Skeletal muscle tissue (tissue), 3 donors: ENCODE measurements at regions not wholly inside any gene's neighbourhood (a gene's known extent, or its start where the extent isn't known, plus 50 kb on each side); places are given as distances from the start of the nearest gene placed in this dataset.
"Not testable (repeated sequence)": the region's sequence is repeated elsewhere in the genome, so short reads cannot be mapped to it uniquely, and the experiment has no call there.

Experiments used
- H3K27ac ChIP-seq: one replicate; pipeline ENCODE4 v1.7.0; 2013; ENCODE audit warnings: mild to moderate bottlenecking, low read depth, low read length, inconsistent platforms
- H3K27me3 ChIP-seq, 3 donors: one replicate each; pipeline ENCODE4 v1.7.0; 2013; ENCODE audit warnings: low read length in 3 of 3; ENCODE audit not compliant: control insufficient read depth in 3 of 3, insufficient read depth in 3 of 3
- H3K36me3 ChIP-seq, 3 donors: one replicate each; pipeline ENCODE4 v1.7.0; 2013; ENCODE audit warnings: low read length in 3 of 3; ENCODE audit not compliant: control insufficient read depth in 3 of 3, insufficient read depth in 3 of 3
- H3K4me1 ChIP-seq, 3 donors: one replicate each; pipeline ENCODE4 v1.7.0; 2013; ENCODE audit warnings: low read length in 3 of 3, mild to moderate bottlenecking in 3 of 3; ENCODE audit not compliant: control insufficient read depth in 3 of 3, insufficient read depth in 3 of 3
- H3K4me3 ChIP-seq, 3 donors: one replicate each; pipeline ENCODE4 v1.7.0; 2013; ENCODE audit warnings: low read length in 3 of 3
- H3K9ac ChIP-seq, 3 donors: one replicate each; pipeline ENCODE4 v1.7.0; 2013; ENCODE audit warnings: low read length in 3 of 3, mild to moderate bottlenecking in 3 of 3, moderate library complexity in 2 of 3, low read depth in 1 of 3
- H3K9me3 ChIP-seq, 3 donors: one replicate each; pipeline ENCODE4 v1.7.0; 2013; ENCODE audit warnings: low read length in 3 of 3; ENCODE audit not compliant: control insufficient read depth in 3 of 3
- donor health status: Osteomylitis.

DNA sequence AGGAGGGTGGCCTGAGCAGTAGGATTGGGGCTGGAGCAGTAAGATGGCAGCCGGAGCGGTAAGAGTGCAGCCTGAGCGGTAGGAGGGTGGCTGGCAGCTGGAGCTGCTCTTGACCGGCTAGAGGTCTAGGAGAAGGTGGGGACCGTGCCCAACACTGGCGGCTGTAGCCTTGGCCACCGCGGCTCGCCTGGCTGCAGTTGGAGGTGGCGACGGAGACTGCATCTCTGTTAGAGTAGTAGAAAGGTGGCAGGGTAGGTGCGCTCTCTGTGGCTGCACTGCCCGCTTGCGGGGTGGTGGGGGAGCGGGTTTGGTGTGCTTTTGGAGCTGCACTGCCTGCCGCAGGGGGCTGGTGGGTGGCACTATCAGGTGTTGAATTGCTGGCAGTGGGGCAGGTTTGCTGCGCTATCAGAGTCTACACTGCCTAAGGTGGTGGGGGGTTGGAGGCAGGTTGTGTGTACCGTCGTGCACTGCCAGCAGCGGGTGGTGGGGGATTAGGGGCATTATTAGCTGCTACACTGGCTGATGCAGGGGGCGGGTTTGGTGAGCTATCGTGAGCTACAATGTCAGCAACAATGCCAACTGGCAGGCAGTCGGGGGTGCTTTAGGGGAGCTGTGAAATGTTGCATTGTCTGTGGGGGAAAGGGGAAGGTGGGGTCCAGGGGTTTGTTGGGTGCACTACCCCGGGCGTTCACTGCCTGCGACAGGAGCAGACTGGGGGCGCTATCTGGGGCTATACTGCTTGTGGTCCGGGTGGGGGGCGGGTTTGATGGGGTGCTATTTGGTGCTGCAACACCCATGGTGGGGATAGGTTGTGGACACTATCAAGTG is 4461.3 kb upstream of the OR11H1 start:
- Histone ChIP-seq H3K4me3 (no peak overlapping the region), H3K4me1 (no peaks in the 10 kb centered on the region), H3K27ac (no peak overlapping the region), H3K9me3 (peaks cover 0 to 13% (median 13%) of the 10 kb centered on the region in 3 donors), H3K9ac (no peak overlapping the region), H3K36me3 (no peaks in the 10 kb centered on the region), H3K27me3 (no peaks in the 10 kb centered on the region)

GRCh38 chr22:11067286-11067871 is 4460.6 kb upstream of the OR11H1 start:
- peaks cover 0 to 13% (median 13%) of the 10 kb centered on the region in 3 donors for H3K9me3 ChIP-seq
- not testable (repeated sequence) for H3K4me1 ChIP-seq, H3K4me3 ChIP-seq, H3K36me3 ChIP-seq, H3K9ac ChIP-seq, H3K27me3 ChIP-seq, H3K27ac ChIP-seq

GRCh38 chr22:11067937-11068336 is 4460.1 kb upstream of the OR11H1 start:
- not testable (repeated sequence) for H3K36me3 ChIP-seq, H3K4me3 ChIP-seq, H3K9ac ChIP-seq, H3K27ac ChIP-seq, H3K4me1 ChIP-seq, H3K27me3 ChIP-seq
- H3K9me3 ChIP-seq = peaks cover 0 to 13% (median 13%) of the 10 kb centered on the region in 3 donors

DNA sequence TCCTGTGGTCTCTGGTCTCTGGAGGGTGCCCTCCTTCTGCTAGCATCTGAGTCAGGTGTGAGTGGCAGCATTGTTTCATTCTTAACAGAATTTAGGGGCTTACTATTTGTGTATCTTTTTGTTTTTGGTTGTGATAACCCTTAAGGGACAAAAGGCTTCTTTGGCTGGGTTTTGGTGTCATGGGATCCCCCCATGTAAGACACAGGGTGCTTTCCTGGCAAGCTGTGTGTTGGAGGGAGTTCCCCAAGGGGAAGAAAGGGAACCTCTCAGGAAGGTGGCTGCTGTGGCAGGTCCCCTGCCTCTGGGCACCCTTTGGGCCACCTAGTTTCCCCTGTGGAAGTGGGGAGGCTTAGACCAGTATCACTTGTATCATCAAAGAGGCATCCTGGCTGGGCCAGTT is 4459.6 kb upstream of the OR11H1 start:
- H3K27me3 ChIP-seq, H3K27ac ChIP-seq, H3K4me3 ChIP-seq, H3K36me3 ChIP-seq, H3K4me1 ChIP-seq, H3K9ac ChIP-seq: not testable (repeated sequence)
- H3K9me3 ChIP-seq = peaks cover 0 to 13% (median 13%) of the 10 kb centered on the region in 3 donors
